Heart left ventricle (tissue), 16 donors: ENCODE measurements at regions not wholly inside any gene's neighbourhood (a gene's known extent, or its start where the extent isn't known, plus 50 kb on each side); places are given as distances from the start of the nearest gene placed in this dataset.

Experiments used
- ATAC-seq, 4 donors: fragments of 200-7000 bp; cut with Tn5 transposase; one replicate each; pipeline ENCODE4 v1.9.1; 2020 to 2022; ENCODE audit warnings: moderate library complexity in 4 of 4, mild to moderate bottlenecking in 3 of 4, moderate number of reproducible peaks in 1 of 4
- DNase-seq, 5 donors: peaks; one replicate each; pipeline ENCODE4 v3.0.0-alpha.2; 2020
- H3K27ac ChIP-seq, 12 donors: fragments of 200-600 bp; sonication (generic) in 4 of 12; one replicate each; pipeline versions ENCODE4 v1.5.0 to v1.8.0; 2016 to 2022; ENCODE audit warnings: mild to moderate bottlenecking in 2 of 12
- H3K27me3 ChIP-seq, 9 donors: fragments of 200-600 bp; sonication (generic) in 2 of 9; one replicate each; pipeline versions ENCODE4 v1.5.1 to v1.8.0; 2016 to 2022; ENCODE audit warnings: mild to moderate bottlenecking in 3 of 9
- H3K36me3 ChIP-seq, 9 donors: fragments of 200-600 bp; sonication (generic) in 2 of 9; one replicate each; pipeline versions ENCODE4 v1.5.0 to v1.8.0; 2018 to 2022; ENCODE audit warnings: mild to moderate bottlenecking in 2 of 9
- H3K4me1 ChIP-seq, 12 donors: fragments of 200-600 bp; sonication (generic) in 4 of 12; one replicate each; pipeline versions ENCODE4 v1.5.0 to v1.8.0; 2016 to 2022; ENCODE audit warnings: mild to moderate bottlenecking in 3 of 12
- H3K4me3 ChIP-seq, 12 donors: fragments of 200-600 bp; sonication (generic) in 4 of 12; one replicate each; pipeline versions ENCODE4 v1.5.0 to v1.8.0; 2017 to 2022; ENCODE audit warnings: mild to moderate bottlenecking in 9 of 12, moderate library complexity in 4 of 12
- H3K9me3 ChIP-seq, 12 donors: fragments of 200-600 bp; sonication (generic) in 4 of 12; one replicate each; pipeline versions ENCODE4 v1.5.0 to v1.8.0; 2016 to 2022; ENCODE audit warnings: mild to moderate bottlenecking in 1 of 12
- CTCF ChIP-seq, 12 donors: fragments of 200-600 bp; sonication (generic) in 4 of 12; IDR thresholded peaks; one replicate each; pipeline versions ENCODE4 v1.5.0 to v1.8.0; 2018 to 2022; ENCODE audit warnings: antibody characterized with exemption in 12 of 12, mild to moderate bottlenecking in 5 of 12
- POLR2A ChIP-seq, 2 donors: fragments of 450-650 bp; IDR thresholded peaks; one replicate each; pipeline ENCODE4 v1.6.1; 2017; ENCODE audit warnings: antibody characterized with exemption in 2 of 2, mild to moderate bottlenecking in 2 of 2, moderate library complexity in 2 of 2
- WGBS, 4 donors: extraction: QIAGEN DNeasy Blood & Tissue Kit in 2 of 4; methylation state at CpG; one replicate each; pipeline versions ENCODE4 v1.1.5 to v1.1.7; 2013 to 2018; 5-methylcytosine and 5-hydroxymethylcytosine counted together
- intact Hi-C, 10 donors: fragments of 100-400 bp; cut with DNase I; formaldehyde crosslinking; loops; one replicate each; pipeline versions ENCODE4 v1.11.1 to v1.14.2; 2022
- donor health status: ischemic (EF 13 %, LVEDD 7.1; RV severe dilation, severe dysfunction).
- donor health status: healthy with polysubstance abuse.
- donor health status: DM: no; HTN: yes; CAD: no.
- donor health status: DM: no; HTN: no; CAD: no.
- donor health status: ischemic (EF 25% LVEDD 6.9; RV normal size, moderate dysfunction).
- donor health status: ischemic (EF 25% LVEDD 5.7; RV mildly dilated, moderate dysfunction).
- donor health status: healthy.
- donor health status: DM: yes; HTN: yes; CAD: no.
- donor health status: ischemic (EF 35%, LVEDD 5.7; RV mildly dilated, moderate dysfunction).
- donor health status: nonischemic (EF 11% LVEDD 7.7; RV severe dilation, severe dysfunction).
- donor health status: DM: yes; HTN: yes; CAD: no.
- donor health status: PGD.
- donor health status: ischemic (EF 29% LVEDD 5.4; RV normal size, mild dysfunction).
- donor health status: nonischemic (EF 23%, LVEDD 6.1; RV moderate dilation, normal function).

- no peaks in the 10 kb centered on the region for H3K9me3 ChIP-seq
- no peaks in the 10 kb centered on the region for H3K27me3 ChIP-seq
- no peak overlapping the region for H3K4me3 ChIP-seq
- no peaks in the 10 kb centered on the region for H3K36me3 ChIP-seq
- WGBS, 4 donors, result 92 to 93% (median 93%) methylated on average over 5 of the region's 5 CpGs
- H3K27ac ChIP-seq, result no peak overlapping the region
- DNase-seq (no peak), ATAC-seq (no peak)
- no peaks in the 10 kb centered on the region for H3K4me1 ChIP-seq
- intact Hi-C loops, result loop anchor here in 1 of 10 donors (10.0 kb wide), 1 partner anchor 963 kb away; no protein-coding TSS in a partner anchor
- TF ChIP-seq POLR2A (IDR thresholded peaks at IDR 0.05), result no peak
- no peak for TF ChIP-seq CTCF (IDR thresholded peaks at IDR 0.05)
Observed at GRCh38 chr5:66242050-66242715, 98.1 kb downstream of the SREK1 start.

GRCh38 chr5:66246608-66247007, 102.5 kb downstream of the SREK1 start:
- TF ChIP-seq POLR2A (IDR thresholded peaks at IDR 0.05) (no peak), CTCF (IDR thresholded peaks at IDR 0.05) (no peak)
- intact Hi-C loops, result loop anchor here in 1 of 10 donors (10.0 kb wide), 1 partner anchor 958 kb away; no protein-coding TSS in a partner anchor
- Histone ChIP-seq H3K4me3 (no peak overlapping the region), H3K9me3 (no peaks in the 10 kb centered on the region), H3K4me1 (no peaks in the 10 kb centered on the region), H3K27me3 (no peaks in the 10 kb centered on the region), H3K27ac (no peak overlapping the region), H3K36me3 (no peaks in the 10 kb centered on the region)
- no peak for DNase-seq
- 74 to 85% (median 79%) methylated on average over 6 of the region's 6 CpGs for WGBS, 4 donors
- no peak for ATAC-seq

GRCh38 chr5:66247176-66247960, 103.3 kb downstream of the SREK1 start:
- no peaks in the 10 kb centered on the region for H3K27me3 ChIP-seq

More at GRCh38 chr5:66247176-66247960, 103.3 kb downstream of the SREK1 start:
- no peaks in the 10 kb centered on the region for H3K9me3 ChIP-seq
- TF ChIP-seq CTCF (IDR thresholded peaks at IDR 0.05), result no peak
- intact Hi-C loops, result loop anchor here in 1 of 10 donors (10.0 kb wide), 1 partner anchor 957 kb away; no protein-coding TSS in a partner anchor
- no peak for ATAC-seq
- H3K36me3 ChIP-seq, result no peaks in the 10 kb centered on the region
- no peak overlapping the region for H3K4me3 ChIP-seq
- H3K4me1 ChIP-seq, result no peaks in the 10 kb centered on the region
- WGBS, 4 donors, result 65 to 81% (median 79%) methylated on average over 4 of the region's 4 CpGs
- no peak overlapping the region for H3K27ac ChIP-seq
- DNase-seq, result no peak
